Adrenal gland (tissue), 5 donors: ENCODE measurements at regions not wholly inside any gene's neighbourhood (a gene's known extent, or its start where the extent isn't known, plus 50 kb on each side); places are given as distances from the start of the nearest gene placed in this dataset.

Experiments used
- CTCF ChIP-seq, 6 experiments: fragments of 450-650 bp in 4 of 6; fragments of 200-600 bp in 2 of 6; sonication (generic) in 1 of 6; IDR thresholded peaks; 1 replicate in 5 of 6; 2 replicates in 1 of 6; pipeline versions ENCODE4 v1.5.1 to v1.8.0; 2016 to 2021; ENCODE audit warnings: antibody characterized with exemption in 6 of 6, mild to moderate bottlenecking in 2 of 6, moderate library complexity in 1 of 6
- POLR2A ChIP-seq, 2 donors: fragments of 450-650 bp; IDR thresholded peaks; one replicate each; pipeline ENCODE4 v1.6.1; 2017; ENCODE audit warnings: antibody characterized with exemption in 2 of 2, mild to moderate bottlenecking in 2 of 2, moderate library complexity in 1 of 2
- donor health status: DM: no; HTN: no; CAD: no.

- TF ChIP-seq POLR2A (IDR thresholded peaks at IDR 0.05): no peak
- no peak for TF ChIP-seq CTCF (IDR thresholded peaks at IDR 0.05)
Observed at GRCh38 chrX:49762175-49762720, 66.5 kb upstream of the PAGE1 start.
